VCaP (cell line): ENCODE measurements at regions not wholly inside any gene's neighbourhood (a gene's known extent, or its start where the extent isn't known, plus 50 kb on each side); places are given as distances from the start of the nearest gene placed in this dataset.
A peak's percentile ranks its signal among the peaks of the same experiment; 100 is the strongest.
"Not testable (repeated sequence)": the region's sequence is repeated elsewhere in the genome, so short reads cannot be mapped to it uniquely, and the experiment has no call there.

Experiments
- H3K27ac ChIP-seq: fragments of 450-650 bp; 2 replicates; pipeline ENCODE4 v1.5.1; 2017
- TF ChIP-seq, protein P1 (sequence below): fragments of 450-650 bp; conservative IDR thresholded peaks from 2 replicates; pipeline ENCODE4 v1.5.1; 2017; ENCODE audit warnings: mild to moderate bottlenecking, moderate library complexity

- no peak overlapping the region for H3K27ac ChIP-seq
- TF ChIP-seq, protein P1, sequence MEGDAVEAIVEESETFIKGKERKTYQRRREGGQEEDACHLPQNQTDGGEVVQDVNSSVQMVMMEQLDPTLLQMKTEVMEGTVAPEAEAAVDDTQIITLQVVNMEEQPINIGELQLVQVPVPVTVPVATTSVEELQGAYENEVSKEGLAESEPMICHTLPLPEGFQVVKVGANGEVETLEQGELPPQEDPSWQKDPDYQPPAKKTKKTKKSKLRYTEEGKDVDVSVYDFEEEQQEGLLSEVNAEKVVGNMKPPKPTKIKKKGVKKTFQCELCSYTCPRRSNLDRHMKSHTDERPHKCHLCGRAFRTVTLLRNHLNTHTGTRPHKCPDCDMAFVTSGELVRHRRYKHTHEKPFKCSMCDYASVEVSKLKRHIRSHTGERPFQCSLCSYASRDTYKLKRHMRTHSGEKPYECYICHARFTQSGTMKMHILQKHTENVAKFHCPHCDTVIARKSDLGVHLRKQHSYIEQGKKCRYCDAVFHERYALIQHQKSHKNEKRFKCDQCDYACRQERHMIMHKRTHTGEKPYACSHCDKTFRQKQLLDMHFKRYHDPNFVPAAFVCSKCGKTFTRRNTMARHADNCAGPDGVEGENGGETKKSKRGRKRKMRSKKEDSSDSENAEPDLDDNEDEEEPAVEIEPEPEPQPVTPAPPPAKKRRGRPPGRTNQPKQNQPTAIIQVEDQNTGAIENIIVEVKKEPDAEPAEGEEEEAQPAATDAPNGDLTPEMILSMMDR = peak; percentile 96
These were observed 66.4 kb upstream of the BTG3 start for GRCh38 chr21:17679002-17679600.

DNA sequence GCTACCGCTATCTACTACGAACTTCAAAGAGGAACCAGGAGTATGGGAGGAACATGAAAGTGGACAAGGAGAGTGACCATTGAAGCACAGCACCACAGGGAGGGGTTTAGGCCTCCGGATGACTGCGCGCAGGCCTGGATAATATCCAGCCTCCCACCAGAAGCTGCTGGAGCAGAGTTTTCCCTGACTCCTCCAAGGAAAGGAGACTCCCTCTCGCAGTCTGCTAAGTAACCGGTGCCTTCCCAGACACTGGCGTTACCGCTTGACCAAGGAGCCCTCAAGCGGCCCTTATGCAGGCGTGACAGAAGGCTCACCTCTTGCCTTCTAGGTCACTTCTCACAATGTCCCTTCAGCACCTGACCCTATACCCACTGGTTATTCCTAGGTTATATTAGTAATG lies 64.2 kb upstream of the BTG3 start:
- H3K27ac ChIP-seq = not testable (repeated sequence)

DNA sequence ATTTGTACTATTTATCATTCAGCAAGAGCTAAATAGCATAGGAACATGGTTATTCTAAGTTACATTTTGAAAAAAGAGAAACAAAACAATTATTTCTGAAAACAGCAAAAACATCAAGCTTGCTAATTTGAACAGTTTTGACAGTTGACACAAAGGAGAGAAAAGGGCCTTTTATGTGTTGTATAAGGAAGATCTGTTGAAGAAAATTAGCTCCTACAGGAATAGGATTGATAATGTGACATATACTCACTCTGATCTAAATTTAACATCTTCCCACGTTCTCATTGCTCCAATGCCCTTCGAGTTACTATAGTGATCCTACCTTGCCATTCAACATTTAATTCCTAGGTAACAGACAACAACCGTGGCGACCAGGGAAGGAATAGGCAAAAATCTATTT lies 61.4 kb upstream of the BTG3 start:
- H3K27ac ChIP-seq = no peak overlapping the region
- TF ChIP-seq, protein P1 = no peak

DNA sequence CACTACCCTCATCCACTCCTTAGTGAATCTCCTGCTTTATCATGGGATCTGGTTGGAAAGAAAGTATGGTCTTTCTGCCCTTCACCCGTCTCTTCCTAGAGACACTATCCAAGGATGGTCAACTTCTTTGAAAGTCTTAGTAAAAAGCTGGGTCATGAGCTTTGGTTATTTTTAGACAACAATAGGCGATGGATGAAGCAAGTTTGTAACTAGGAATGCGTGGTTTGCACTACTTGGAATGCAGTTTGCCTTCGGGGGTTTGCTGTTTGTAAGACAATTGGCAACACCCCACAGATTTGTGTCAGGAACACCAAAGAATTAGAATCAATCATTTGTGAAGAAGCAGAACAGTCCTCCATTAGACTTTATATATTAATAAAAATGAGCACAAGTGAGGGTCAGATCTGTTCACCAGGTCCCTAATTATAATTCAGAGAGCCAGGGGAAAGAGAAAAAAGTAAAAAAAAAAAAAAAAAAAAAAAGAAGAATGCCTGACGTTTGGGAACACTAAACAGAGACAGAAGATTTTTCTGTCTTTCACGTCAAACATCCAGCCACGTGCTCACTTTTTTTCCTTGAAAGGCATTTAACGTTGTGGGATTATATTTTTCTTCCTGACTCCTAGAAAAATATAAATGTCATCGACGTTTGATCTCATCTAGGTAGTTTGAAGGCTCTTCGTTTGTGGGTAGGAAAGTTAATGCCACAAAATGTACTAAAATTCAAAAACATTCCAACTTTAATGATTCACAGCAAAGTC lies 60.7 kb upstream of the BTG3 start:
- TF ChIP-seq, protein P1 = no peak
- no peak overlapping the region for H3K27ac ChIP-seq

- H3K27ac ChIP-seq = no peak overlapping the region
- TF ChIP-seq, protein P1 = no peak
These were observed 59.0 kb upstream of the BTG3 start for GRCh38 chr21:17671733-17672132.

GRCh38 chr21:17668479-17669140 lies 55.9 kb upstream of the BTG3 start:
- H3K27ac ChIP-seq = no peak overlapping the region
- TF ChIP-seq, protein P1 = no peak

DNA sequence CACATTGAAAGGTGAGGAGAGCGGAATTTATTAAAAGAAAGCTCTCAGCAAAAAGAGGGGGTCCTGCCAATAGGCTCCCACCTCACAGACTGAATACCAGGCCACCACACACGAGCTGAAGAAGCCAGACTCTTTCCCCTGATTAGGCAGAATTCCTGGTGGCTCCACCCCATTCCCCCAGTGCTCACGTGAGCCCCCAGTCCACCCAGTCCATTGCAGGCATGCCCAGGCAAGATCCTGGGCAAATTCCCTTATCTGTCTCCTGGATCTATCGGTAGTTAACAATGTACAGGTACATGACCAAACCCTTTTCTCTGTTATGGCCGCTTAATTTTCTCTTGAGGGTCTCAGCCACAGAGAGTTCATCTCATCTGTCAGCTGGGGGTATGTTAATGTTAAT lies 54.6 kb upstream of the BTG3 start:
- no peak overlapping the region for H3K27ac ChIP-seq
- TF ChIP-seq, protein P1 = no peak
